GM13976 (cell line): ENCODE measurements at regions not wholly inside any gene's neighbourhood (a gene's known extent, or its start where the extent isn't known, plus 50 kb on each side); places are given as distances from the start of the nearest gene placed in this dataset.

Experiments
- DNase-seq: peaks from one replicate; pipeline ENCODE4 v3.0.0; 2012; ENCODE audit warnings: low spot score
- CTCF ChIP-seq: IDR thresholded peaks from 2 replicates; pipeline ENCODE4 v1.5.1; 2012; ENCODE audit warnings: borderline replicate concordance, mild to moderate bottlenecking; ENCODE audit not compliant: insufficient read depth; ENCODE audit errors: extremely low read depth, missing control alignments, control extremely low read depth
- in situ Hi-C: fragments of 300-500 bp; cut with MboI; formaldehyde crosslinking; loops from one replicate; pipeline ENCODE4 v1.12.0; 2022; ENCODE audit warnings: low sequenced_read_pairs, mixed read lengths, inconsistent platforms; ENCODE audit not compliant: unreplicated experiment

GRCh38 chr2:240245706-240246105, 105.2 kb upstream of the OTOS start:
- TF ChIP-seq CTCF = no peak
- in situ Hi-C loops = loop anchor here (25.0 kb wide), 1 partner anchor 192 kb away; the partner anchor contains the start of gene GPC1
- no peak for DNase-seq

- in situ Hi-C loops = loop anchor here (25.0 kb wide), 1 partner anchor 191 kb away; the partner anchor contains the start of gene GPC1
- TF ChIP-seq CTCF = no peak
- no peak for DNase-seq
Observed at GRCh38 chr2:240246173-240246820, 105.8 kb upstream of the OTOS start.

GRCh38 chr2:240247241-240247867, 106.9 kb upstream of the OTOS start:
- in situ Hi-C loops = loop anchor here (25.0 kb wide), 1 partner anchor 190 kb away; the partner anchor contains the start of gene GPC1
- TF ChIP-seq CTCF = no peak
- no peak for DNase-seq

GRCh38 chr2:240247868-240248720, 107.6 kb upstream of the OTOS start:
- in situ Hi-C loops = loop anchor here (25.0 kb wide), 1 partner anchor 189 kb away; the partner anchor contains the start of gene GPC1
- DNase-seq = no peak
- TF ChIP-seq CTCF = no peak

GRCh38 chr2:240248721-240249422, 108.4 kb upstream of the OTOS start:
- peak; percentile 21 for DNase-seq
- in situ Hi-C loops = loop anchor here (25.0 kb wide), 1 partner anchor 188 kb away; the partner anchor contains the start of gene GPC1
- TF ChIP-seq CTCF = no peak

GRCh38 chr2:240249423-240250149, 109.1 kb upstream of the OTOS start:
- no peak for TF ChIP-seq CTCF
- DNase-seq = peak; percentile 21
- in situ Hi-C loops = loop anchor here (25.0 kb wide), 1 partner anchor 188 kb away; the partner anchor contains the start of gene GPC1
